Natural killer cell (primary cell): ENCODE measurements at regions not wholly inside any gene's neighbourhood (a gene's known extent, or its start where the extent isn't known, plus 50 kb on each side); places are given as distances from the start of the nearest gene placed in this dataset.

ENCODE experiments used
- ATAC-seq, 3 donors: fragments of 150-1000 bp in 2 of 3; fragments of 200-7000 bp in 1 of 3; cut with Tn5 transposase; 1 replicate in 1 of 3; 2 replicates in 2 of 3; pipeline ENCODE4 v1.10.0; 2021; ENCODE audit warnings: mild to moderate bottlenecking in 2 of 3, moderate library complexity in 2 of 3
- DNase-seq, 2 donors: peaks; one replicate each; pipeline versions ENCODE4 v3.0.0 to v3.0.0-alpha.2; 2013 to 2021; ENCODE audit warnings: mixed read lengths in 1 of 2
- H3K27ac ChIP-seq: one replicate; pipeline ENCODE4 v1.5.1; 2013; ENCODE audit warnings: mild to moderate bottlenecking, low read length
- H3K27me3 ChIP-seq: one replicate; pipeline ENCODE4 v1.6.1; 2013; ENCODE audit warnings: low read length; ENCODE audit not compliant: control insufficient read depth, insufficient read depth
- H3K36me3 ChIP-seq: one replicate; pipeline ENCODE4 v1.6.1; 2013; ENCODE audit warnings: low read length; ENCODE audit not compliant: control insufficient read depth, insufficient read depth
- H3K4me1 ChIP-seq: one replicate; pipeline ENCODE4 v1.6.1; 2013; ENCODE audit warnings: low read length; ENCODE audit not compliant: control insufficient read depth, insufficient read depth
- H3K4me3 ChIP-seq: one replicate; pipeline ENCODE4 v1.5.1; 2013; ENCODE audit warnings: low read length
- H3K9me3 ChIP-seq: one replicate; pipeline ENCODE4 v1.6.1; 2013; ENCODE audit warnings: low read length; ENCODE audit not compliant: control insufficient read depth, insufficient read depth
- H3K27ac Mint-ChIP-seq, 2 donors: one replicate each; pipeline ENCODE4 v1.8.0; 2022; ENCODE audit warnings: mild to moderate bottlenecking in 2 of 2, mixed read lengths in 2 of 2, moderate library complexity in 1 of 2
- H3K27me3 Mint-ChIP-seq, 2 donors: one replicate each; pipeline ENCODE4 v1.8.0; 2022; ENCODE audit warnings: low read depth in 2 of 2, mixed read lengths in 2 of 2
- H3K36me3 Mint-ChIP-seq: one replicate; pipeline ENCODE4 v1.8.0; 2022; ENCODE audit warnings: mixed read lengths
- H3K4me1 Mint-ChIP-seq, 2 donors: one replicate each; pipeline ENCODE4 v1.8.0; 2022; ENCODE audit warnings: mixed read lengths in 2 of 2
- H3K4me3 Mint-ChIP-seq: one replicate; pipeline ENCODE4 v1.8.0; 2022; ENCODE audit warnings: mild to moderate bottlenecking, moderate library complexity, mixed read lengths
- H3K9me3 Mint-ChIP-seq, 2 donors: one replicate each; pipeline ENCODE4 v1.8.0; 2022; ENCODE audit warnings: mixed read lengths in 2 of 2
- WGBS: methylation state at CpG from one replicate; pipeline ENCODE4 v1.1.7; 2013; ENCODE audit warnings: missing lambda C conversion rate; ENCODE audit not compliant: insufficient coverage; 5-methylcytosine and 5-hydroxymethylcytosine counted together
- intact Hi-C: fragments of 100-400 bp; cut with micrococcal nuclease; formaldehyde crosslinking; loops from one replicate; pipeline ENCODE4 v1.14.2; 2022
- TF ChIP-seq, protein P1 (sequence below): fragments of 200-600 bp; IDR thresholded peaks from one replicate; pipeline ENCODE4 v1.8.0; 2022; ENCODE audit warnings: antibody characterized with exemption

DNA sequence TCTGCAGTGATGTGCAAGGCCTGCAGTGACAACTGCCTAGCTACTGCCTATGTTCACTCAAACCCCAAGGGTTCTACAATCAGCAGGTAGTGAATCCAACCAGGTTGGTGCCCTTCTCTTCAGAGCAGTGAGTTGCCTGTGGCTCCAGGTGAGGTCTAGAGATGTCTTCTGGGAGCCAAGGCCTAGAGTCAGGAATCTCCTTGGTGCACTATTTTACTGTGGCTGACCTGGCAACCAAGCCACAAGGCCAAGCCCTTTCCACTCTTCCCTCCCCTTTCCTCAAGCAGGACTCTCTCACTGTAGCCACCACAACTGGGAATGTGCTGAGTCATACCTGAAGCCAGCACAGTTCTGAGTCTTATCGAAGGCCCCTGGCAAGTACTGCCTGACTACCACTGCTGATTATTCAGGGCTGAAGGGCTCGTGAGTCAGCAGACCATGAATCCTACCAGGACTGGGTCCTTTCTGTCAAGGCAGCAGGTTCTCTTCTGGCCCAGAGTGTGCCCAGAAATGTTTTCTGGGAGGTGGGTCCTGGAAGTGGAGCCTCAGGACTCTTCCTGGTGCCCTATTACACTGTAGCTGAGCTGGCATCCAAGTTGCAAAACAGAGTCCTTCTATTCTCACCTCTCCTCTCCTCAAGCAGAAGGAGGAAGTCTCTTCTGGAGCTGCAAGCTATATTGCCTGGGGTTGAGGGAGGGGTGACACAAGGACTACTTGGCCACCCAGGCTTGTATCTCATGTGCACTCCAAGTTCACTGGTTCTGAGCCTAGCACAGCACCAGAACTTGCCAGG, 111.6 kb downstream of the BTC start:
- Histone ChIP-seq H3K27ac (no peak overlapping the region), H3K4me1 (no peaks in the 10 kb centered on the region), H3K9me3 (no peaks in the 10 kb centered on the region), H3K36me3 (no peaks in the 10 kb centered on the region), H3K4me3 (no peak overlapping the region), H3K27me3 (no peaks in the 10 kb centered on the region)
- WGBS = 50% methylated on average over 2 of the region's 2 CpGs
- TF ChIP-seq, protein P1, sequence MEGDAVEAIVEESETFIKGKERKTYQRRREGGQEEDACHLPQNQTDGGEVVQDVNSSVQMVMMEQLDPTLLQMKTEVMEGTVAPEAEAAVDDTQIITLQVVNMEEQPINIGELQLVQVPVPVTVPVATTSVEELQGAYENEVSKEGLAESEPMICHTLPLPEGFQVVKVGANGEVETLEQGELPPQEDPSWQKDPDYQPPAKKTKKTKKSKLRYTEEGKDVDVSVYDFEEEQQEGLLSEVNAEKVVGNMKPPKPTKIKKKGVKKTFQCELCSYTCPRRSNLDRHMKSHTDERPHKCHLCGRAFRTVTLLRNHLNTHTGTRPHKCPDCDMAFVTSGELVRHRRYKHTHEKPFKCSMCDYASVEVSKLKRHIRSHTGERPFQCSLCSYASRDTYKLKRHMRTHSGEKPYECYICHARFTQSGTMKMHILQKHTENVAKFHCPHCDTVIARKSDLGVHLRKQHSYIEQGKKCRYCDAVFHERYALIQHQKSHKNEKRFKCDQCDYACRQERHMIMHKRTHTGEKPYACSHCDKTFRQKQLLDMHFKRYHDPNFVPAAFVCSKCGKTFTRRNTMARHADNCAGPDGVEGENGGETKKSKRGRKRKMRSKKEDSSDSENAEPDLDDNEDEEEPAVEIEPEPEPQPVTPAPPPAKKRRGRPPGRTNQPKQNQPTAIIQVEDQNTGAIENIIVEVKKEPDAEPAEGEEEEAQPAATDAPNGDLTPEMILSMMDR = no peak
- DNase-seq (no peak), ATAC-seq (no peak)
- H3K4me1 Mint-ChIP-seq = no peaks in the 10 kb centered on the region
- H3K36me3 Mint-ChIP-seq = no peaks in the 10 kb centered on the region
- H3K9me3 Mint-ChIP-seq = peaks cover 2 to 3% of the 10 kb centered on the region in 2 donors
- peaks cover 11% of the 10 kb centered on the region in 2 donors for H3K27me3 Mint-ChIP-seq
- H3K27ac Mint-ChIP-seq = no peak overlapping the region
- intact Hi-C loops = no loop called here
- no peak overlapping the region for H3K4me3 Mint-ChIP-seq

DNA sequence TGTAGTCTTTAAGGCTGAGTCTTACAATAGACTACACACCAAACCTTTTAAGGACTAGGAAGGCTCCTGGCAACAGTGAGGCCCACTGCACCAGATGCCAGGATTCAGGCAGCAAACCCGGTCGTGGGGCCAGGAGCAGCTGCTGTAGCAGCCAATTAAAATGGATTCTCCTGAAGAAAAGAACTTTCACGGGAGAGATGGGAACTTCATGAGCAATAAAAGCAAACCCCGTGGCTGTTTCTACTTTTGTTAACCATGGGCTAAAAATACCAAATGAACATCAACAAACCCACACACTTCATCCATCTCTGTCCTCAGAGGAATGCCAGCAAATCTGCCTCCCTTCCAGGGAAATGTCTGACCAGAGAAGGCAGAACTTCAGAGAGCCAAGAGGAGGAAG, 101.4 kb downstream of the BTC start:
- TF ChIP-seq, protein P1 = no peak
- 49% methylated on average over 4 of the region's 4 CpGs for WGBS
- no peaks in the 10 kb centered on the region for H3K27me3 ChIP-seq
- no peak for ATAC-seq
- H3K36me3 ChIP-seq = no peaks in the 10 kb centered on the region
- H3K4me1 Mint-ChIP-seq = no peaks in the 10 kb centered on the region
- no peaks in the 10 kb centered on the region for H3K9me3 Mint-ChIP-seq
- no peaks in the 10 kb centered on the region for H3K9me3 ChIP-seq
- H3K27me3 Mint-ChIP-seq = peaks cover 5 to 7% of the 10 kb centered on the region in 2 donors
- no peaks in the 10 kb centered on the region for H3K36me3 Mint-ChIP-seq
- no peak overlapping the region for H3K27ac ChIP-seq
- intact Hi-C loops = no loop called here
- no peaks in the 10 kb centered on the region for H3K4me1 ChIP-seq
- no peak overlapping the region for H3K4me3 Mint-ChIP-seq
- H3K4me3 ChIP-seq = no peak overlapping the region
- no peak overlapping the region for H3K27ac Mint-ChIP-seq
- no peak for DNase-seq
